Esophagus muscularis mucosa (tissue), 4 donors: ENCODE measurements at regions not wholly inside any gene's neighbourhood (a gene's known extent, or its start where the extent isn't known, plus 50 kb on each side); places are given as distances from the start of the nearest gene placed in this dataset.

ENCODE experiments used
- DNase-seq: peaks from one replicate; pipeline ENCODE4 v3.0.0-alpha.2; 2017; ENCODE audit errors: extremely low spot score
- H3K27ac ChIP-seq, 4 donors: fragments of 200-600 bp; sonication (generic); replicated peaks in 1 of 4; 1 replicate in 3 of 4; 2 replicates in 1 of 4; pipeline ENCODE4 v1.5.1; 2016 to 2019; ENCODE audit warnings: mild to moderate bottlenecking in 1 of 4
- H3K27me3 ChIP-seq, 4 donors: fragments of 200-600 bp; sonication (generic); one replicate each; pipeline versions ENCODE4 v1.5.1 to v1.6.0; 2016 to 2019
- H3K36me3 ChIP-seq, 4 donors: fragments of 200-600 bp; sonication (generic); one replicate each; pipeline ENCODE4 v1.5.1; 2016 to 2019
- H3K4me1 ChIP-seq, 4 donors: fragments of 200-600 bp; sonication (generic); one replicate each; pipeline ENCODE4 v1.5.1; 2016 to 2019
- H3K4me3 ChIP-seq, 4 donors: fragments of 200-600 bp; sonication (generic); 1 replicate in 2 of 4; 2 replicates in 2 of 4; pipeline ENCODE4 v1.5.1; 2016 to 2019; ENCODE audit warnings: mild to moderate bottlenecking in 4 of 4, moderate library complexity in 1 of 4
- H3K9me3 ChIP-seq, 4 donors: fragments of 200-600 bp; sonication (generic); 1 replicate in 3 of 4; 2 replicates in 1 of 4; pipeline ENCODE4 v1.5.1; 2016 to 2019
- CTCF ChIP-seq, 3 experiments: fragments of 200-600 bp in 2 of 3; fragments of 450-650 bp in 1 of 3; sonication (generic) in 2 of 3; IDR thresholded peaks; one replicate each; pipeline ENCODE4 v1.5.1; 2017 to 2019; ENCODE audit warnings: antibody characterized with exemption in 3 of 3, mild to moderate bottlenecking in 2 of 3, moderate library complexity in 1 of 3
- EP300 ChIP-seq: sonication (generic); formaldehyde crosslinking; IDR thresholded peaks from one replicate; pipeline ENCODE4 v1.6.1; 2017; ENCODE audit warnings: antibody characterized with exemption
- POLR2A ChIP-seq: fragments of 450-650 bp; IDR thresholded peaks from one replicate; pipeline ENCODE4 v1.6.1; 2017; ENCODE audit warnings: antibody characterized with exemption, moderate library complexity, mild to moderate bottlenecking, low read depth
- POLR2AphosphoS5 ChIP-seq, 2 donors: sonication (generic); formaldehyde crosslinking; IDR thresholded peaks; one replicate each; pipeline ENCODE4 v1.6.1; 2017; ENCODE audit warnings: antibody characterized with exemption in 2 of 2
- WGBS: methylation state at CpG from one replicate; pipeline ENCODE4 v1.1.5; 2018; 5-methylcytosine and 5-hydroxymethylcytosine counted together
- intact Hi-C: fragments of 100-400 bp; cut with DNase I; formaldehyde crosslinking; loops from one replicate; pipeline ENCODE4 v1.15.1; 2023

GRCh38 chr5:74254257-74254656, 386.3 kb downstream of the ENC1 start:
- intact Hi-C loops: no loop called here
- Histone ChIP-seq H3K4me1 (peaks cover 6 to 32% (median 17%) of the 10 kb centered on the region in 4 donors), H3K4me3 (no peak overlapping the region), H3K27ac (no peak overlapping the region), H3K9me3 (no peaks in the 10 kb centered on the region), H3K36me3 (no peaks in the 10 kb centered on the region), H3K27me3 (no peaks in the 10 kb centered on the region)
- DNase-seq: no peak
- TF ChIP-seq POLR2A (no peak), CTCF (IDR thresholded peaks at IDR 0.05) (no peak), POLR2AphosphoS5 (IDR thresholded peaks at IDR 0.05) (no peak), EP300 (no peak)
- WGBS: 92% methylated on average over 1 of the region's 1 CpG

- 60% methylated on average over 2 of the region's 2 CpGs for WGBS
- TF ChIP-seq POLR2A (no peak), CTCF (IDR thresholded peaks at IDR 0.05) (no peak)
- DNase-seq: peak; percentile 83
- H3K9me3 ChIP-seq: no peaks in the 10 kb centered on the region
- H3K27me3 ChIP-seq: no peaks in the 10 kb centered on the region
- peaks cover 3 to 19% (median 11%) of the 10 kb centered on the region in 4 donors for H3K4me1 ChIP-seq
- H3K36me3 ChIP-seq: no peaks in the 10 kb centered on the region
- H3K4me3 ChIP-seq: no peak overlapping the region
- intact Hi-C loops: no loop called here
- H3K27ac ChIP-seq: peak overlapping the region; percentile 19 to 49 (median 31)
These were observed 388.5 kb downstream of the ENC1 start for GRCh38 chr5:74252044-74252443.

GRCh38 chr5:74251141-74252035, 389.1 kb downstream of the ENC1 start:
- Histone ChIP-seq H3K36me3 (no peaks in the 10 kb centered on the region), H3K4me1 (peaks cover 0 to 18% (median 10%) of the 10 kb centered on the region in 4 donors), H3K4me3 (no peak overlapping the region), H3K27ac (peak overlapping the region; percentile 20 to 49 (median 36)), H3K9me3 (no peaks in the 10 kb centered on the region), H3K27me3 (no peaks in the 10 kb centered on the region)
- TF ChIP-seq CTCF (IDR thresholded peaks at IDR 0.05): no peak
- TF ChIP-seq POLR2AphosphoS5 (IDR thresholded peaks at IDR 0.05): peak in 1 of 2 donors; percentile 37
- no peak for TF ChIP-seq EP300
- peak; percentile 90 for DNase-seq
- intact Hi-C loops: no loop called here
- WGBS: 70% methylated on average over 9 of the region's 9 CpGs

- Histone ChIP-seq H3K4me1 (peaks cover 0 to 18% (median 10%) of the 10 kb centered on the region in 4 donors), H3K9me3 (no peaks in the 10 kb centered on the region), H3K27me3 (no peaks in the 10 kb centered on the region), H3K4me3 (no peak overlapping the region), H3K36me3 (no peaks in the 10 kb centered on the region), H3K27ac (peak overlapping the region in 3 of 4 donors; percentile 30 to 43 (median 39))
- peak; percentile 88 for DNase-seq
- WGBS: 72% methylated on average over 6 of the region's 6 CpGs
- intact Hi-C loops: no loop called here
- TF ChIP-seq POLR2AphosphoS5 (IDR thresholded peaks at IDR 0.05): no peak
These were observed 390.0 kb downstream of the ENC1 start for GRCh38 chr5:74250304-74251102.

GRCh38 chr5:74248576-74248975, 392.0 kb downstream of the ENC1 start:
- TF ChIP-seq POLR2A: no peak
- no peak for TF ChIP-seq EP300
- no peak for TF ChIP-seq POLR2AphosphoS5 (IDR thresholded peaks at IDR 0.05)
- no peak for TF ChIP-seq CTCF (IDR thresholded peaks at IDR 0.05)
- H3K4me3 ChIP-seq: no peak overlapping the region
- DNase-seq: peak; percentile 74
- peaks cover 0 to 18% (median 10%) of the 10 kb centered on the region in 4 donors for H3K4me1 ChIP-seq
- H3K27me3 ChIP-seq: no peaks in the 10 kb centered on the region
- H3K36me3 ChIP-seq: no peaks in the 10 kb centered on the region
- no peaks in the 10 kb centered on the region for H3K9me3 ChIP-seq
- intact Hi-C loops: no loop called here
- no peak overlapping the region for H3K27ac ChIP-seq
